MM.1S (cell line): ENCODE measurements at regions not wholly inside any gene's neighbourhood (a gene's known extent, or its start where the extent isn't known, plus 50 kb on each side); places are given as distances from the start of the nearest gene placed in this dataset.

Experiments
- DNase-seq: peaks from one replicate; pipeline ENCODE4 v3.0.0-alpha.2; 2015
- H2AFZ ChIP-seq: fragments of 300-600 bp; sonication (generic); 2 replicates; pipeline ENCODE4 v1.6.0; 2016; ENCODE audit warnings: antibody characterized with exemption, low read length
- H3F3A ChIP-seq: fragments of 300-600 bp; sonication (generic); 2 replicates; pipeline ENCODE4 v1.6.1; 2016; ENCODE audit warnings: mild to moderate bottlenecking, antibody characterized with exemption, low read length, moderate library complexity, mixed read lengths; ENCODE audit not compliant: insufficient read depth
- H3K27ac ChIP-seq: fragments of 300-600 bp; sonication (generic); 2 replicates; pipeline ENCODE4 v1.5.1; 2016; ENCODE audit warnings: mild to moderate bottlenecking, low read length
- H3K27me3 ChIP-seq: fragments of 300-600 bp; sonication (generic); replicated peaks from 2 replicates; pipeline ENCODE4 v1.6.0; 2016; ENCODE audit warnings: low read length; ENCODE audit not compliant: insufficient read depth
- H3K36me3 ChIP-seq: fragments of 300-600 bp; sonication (generic); replicated peaks from 2 replicates; pipeline ENCODE4 v1.6.1; 2016; ENCODE audit warnings: mild to moderate bottlenecking, low read length, mixed read lengths; ENCODE audit not compliant: insufficient read depth
- H3K4me1 ChIP-seq: fragments of 300-600 bp; sonication (generic); 2 replicates; pipeline ENCODE4 v1.6.1; 2016; ENCODE audit warnings: low read length, mixed read lengths
- H3K4me2 ChIP-seq: fragments of 300-600 bp; sonication (generic); 2 replicates; pipeline ENCODE4 v1.6.0; 2016; ENCODE audit warnings: low read depth, low read length
- H3K4me3 ChIP-seq: fragments of 300-600 bp; sonication (generic); 2 replicates; pipeline ENCODE4 v1.5.1; 2016; ENCODE audit warnings: low read length, mixed read lengths
- H3K79me2 ChIP-seq: fragments of 300-600 bp; sonication (generic); 2 replicates; pipeline ENCODE4 v1.6.1; 2016; ENCODE audit warnings: mixed run types, low read length, mixed read lengths
- H3K9ac ChIP-seq: fragments of 300-600 bp; sonication (generic); 2 replicates; pipeline ENCODE4 v1.6.1; 2016; ENCODE audit warnings: low read length, mixed read lengths
- H3K9me2 ChIP-seq: fragments of 300-600 bp; sonication (generic); replicated peaks from 2 replicates; pipeline ENCODE4 v1.6.1; 2016; ENCODE audit warnings: mild to moderate bottlenecking, low read length, mixed read lengths; ENCODE audit not compliant: insufficient read depth
- H3K9me3 ChIP-seq: fragments of 300-600 bp; sonication (generic); replicated peaks from 2 replicates; pipeline ENCODE4 v1.6.1; 2016; ENCODE audit warnings: mild to moderate bottlenecking, low read length, mixed read lengths; ENCODE audit not compliant: insufficient read depth
- H4K20me1 ChIP-seq: fragments of 300-600 bp; sonication (generic); 2 replicates; pipeline ENCODE4 v1.6.1; 2016; ENCODE audit warnings: mild to moderate bottlenecking, low read length, moderate library complexity, mixed read lengths; ENCODE audit not compliant: insufficient read depth
- EZH2 ChIP-seq: fragments of 300-600 bp; sonication (generic); optimal IDR thresholded peaks from 2 replicates; pipeline ENCODE3; 2017; ENCODE audit warnings: low read depth, mild to moderate bottlenecking, antibody characterized with exemption, low read length, mixed read lengths
- EZH2phosphoT487 ChIP-seq: fragments of 300-600 bp; sonication (generic); IDR thresholded peaks from 2 replicates; pipeline ENCODE4 v1.6.1; 2018; ENCODE audit warnings: antibody characterized with exemption, low read length
- TF ChIP-seq, protein P1 (sequence below): fragments of 300-600 bp; sonication (generic); IDR thresholded peaks from 2 replicates; pipeline ENCODE4 v1.5.1; 2016; ENCODE audit warnings: antibody characterized with exemption, low read length, mixed read lengths

DNA sequence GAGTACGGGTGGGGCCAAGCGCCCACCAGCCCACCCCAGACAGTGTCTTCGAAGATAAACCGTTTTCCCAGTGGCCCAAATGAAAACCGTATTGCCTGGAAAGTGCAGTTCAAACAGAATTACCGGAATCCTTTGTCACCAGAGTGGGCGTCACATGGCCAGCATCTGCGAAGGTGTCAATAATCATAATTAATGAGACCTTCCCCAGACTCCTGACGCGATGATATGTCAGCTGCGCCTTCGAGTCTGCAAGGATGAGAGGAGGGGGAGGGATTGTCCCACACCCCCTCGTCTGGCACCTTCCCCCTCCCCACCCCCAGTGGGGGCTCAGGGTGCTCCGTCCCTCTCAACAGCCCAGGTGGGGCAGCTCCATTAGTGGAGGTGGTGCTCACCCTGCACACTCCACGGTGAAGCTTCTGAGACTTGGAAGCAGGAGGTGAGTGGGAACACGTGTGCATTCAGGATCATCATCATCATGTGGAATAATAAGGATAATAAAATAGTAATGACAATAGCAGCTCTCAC, 215.1 kb downstream of the PTPRU start:
- DNase-seq = no peak
- Histone ChIP-seq H3K79me2 (no peaks in the 10 kb centered on the region), H3K4me2 (no peak overlapping the region), H3K9me3 (no peaks in the 10 kb centered on the region), H4K20me1 (no peaks in the 10 kb centered on the region), H3K4me1 (no peaks in the 10 kb centered on the region), H3K27ac (no peak overlapping the region), H3F3A (no peaks in the 10 kb centered on the region), H3K9me2 (no peaks in the 10 kb centered on the region), H3K9ac (no peak overlapping the region), H2AFZ (no peak overlapping the region), H3K36me3 (no peaks in the 10 kb centered on the region), H3K4me3 (no peak overlapping the region), H3K27me3 (peaks cover 36% of the 10 kb centered on the region)
- TF ChIP-seq EZH2 (no peak), EZH2phosphoT487 (no peak)
- TF ChIP-seq, protein P1, sequence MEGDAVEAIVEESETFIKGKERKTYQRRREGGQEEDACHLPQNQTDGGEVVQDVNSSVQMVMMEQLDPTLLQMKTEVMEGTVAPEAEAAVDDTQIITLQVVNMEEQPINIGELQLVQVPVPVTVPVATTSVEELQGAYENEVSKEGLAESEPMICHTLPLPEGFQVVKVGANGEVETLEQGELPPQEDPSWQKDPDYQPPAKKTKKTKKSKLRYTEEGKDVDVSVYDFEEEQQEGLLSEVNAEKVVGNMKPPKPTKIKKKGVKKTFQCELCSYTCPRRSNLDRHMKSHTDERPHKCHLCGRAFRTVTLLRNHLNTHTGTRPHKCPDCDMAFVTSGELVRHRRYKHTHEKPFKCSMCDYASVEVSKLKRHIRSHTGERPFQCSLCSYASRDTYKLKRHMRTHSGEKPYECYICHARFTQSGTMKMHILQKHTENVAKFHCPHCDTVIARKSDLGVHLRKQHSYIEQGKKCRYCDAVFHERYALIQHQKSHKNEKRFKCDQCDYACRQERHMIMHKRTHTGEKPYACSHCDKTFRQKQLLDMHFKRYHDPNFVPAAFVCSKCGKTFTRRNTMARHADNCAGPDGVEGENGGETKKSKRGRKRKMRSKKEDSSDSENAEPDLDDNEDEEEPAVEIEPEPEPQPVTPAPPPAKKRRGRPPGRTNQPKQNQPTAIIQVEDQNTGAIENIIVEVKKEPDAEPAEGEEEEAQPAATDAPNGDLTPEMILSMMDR = no peak

DNA sequence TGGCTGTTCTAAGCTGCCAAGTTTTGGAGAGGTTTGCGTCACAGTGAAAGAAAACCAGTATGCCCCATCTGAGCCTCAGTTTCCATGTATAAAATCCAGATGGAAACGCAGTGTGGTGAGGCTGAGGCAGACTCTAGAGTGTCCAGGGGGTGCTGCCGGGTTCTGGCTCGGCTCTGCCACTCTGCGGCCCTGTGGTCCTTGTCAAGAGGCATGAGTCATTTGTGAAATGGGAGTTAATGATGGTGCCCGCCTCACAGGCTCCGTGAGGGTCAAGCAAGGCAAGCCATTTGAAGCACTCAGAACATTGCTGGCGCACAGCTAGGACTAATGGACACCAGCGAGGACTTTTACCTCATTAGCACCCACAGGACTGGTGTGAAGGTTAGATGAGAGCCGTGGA, 214.3 kb downstream of the PTPRU start:
- Histone ChIP-seq H4K20me1 (no peaks in the 10 kb centered on the region), H3K4me1 (no peaks in the 10 kb centered on the region), H3K79me2 (no peaks in the 10 kb centered on the region), H2AFZ (no peak overlapping the region), H3K27me3 (peaks cover 39% of the 10 kb centered on the region), H3K9me2 (no peaks in the 10 kb centered on the region), H3K9me3 (no peaks in the 10 kb centered on the region), H3K36me3 (no peaks in the 10 kb centered on the region), H3K4me3 (no peak overlapping the region), H3F3A (no peaks in the 10 kb centered on the region), H3K27ac (no peak overlapping the region), H3K4me2 (no peak overlapping the region), H3K9ac (no peak overlapping the region)
- no peak for DNase-seq
- TF ChIP-seq, protein P1 = no peak
- no peak for TF ChIP-seq EZH2
- no peak for TF ChIP-seq EZH2phosphoT487

DNA sequence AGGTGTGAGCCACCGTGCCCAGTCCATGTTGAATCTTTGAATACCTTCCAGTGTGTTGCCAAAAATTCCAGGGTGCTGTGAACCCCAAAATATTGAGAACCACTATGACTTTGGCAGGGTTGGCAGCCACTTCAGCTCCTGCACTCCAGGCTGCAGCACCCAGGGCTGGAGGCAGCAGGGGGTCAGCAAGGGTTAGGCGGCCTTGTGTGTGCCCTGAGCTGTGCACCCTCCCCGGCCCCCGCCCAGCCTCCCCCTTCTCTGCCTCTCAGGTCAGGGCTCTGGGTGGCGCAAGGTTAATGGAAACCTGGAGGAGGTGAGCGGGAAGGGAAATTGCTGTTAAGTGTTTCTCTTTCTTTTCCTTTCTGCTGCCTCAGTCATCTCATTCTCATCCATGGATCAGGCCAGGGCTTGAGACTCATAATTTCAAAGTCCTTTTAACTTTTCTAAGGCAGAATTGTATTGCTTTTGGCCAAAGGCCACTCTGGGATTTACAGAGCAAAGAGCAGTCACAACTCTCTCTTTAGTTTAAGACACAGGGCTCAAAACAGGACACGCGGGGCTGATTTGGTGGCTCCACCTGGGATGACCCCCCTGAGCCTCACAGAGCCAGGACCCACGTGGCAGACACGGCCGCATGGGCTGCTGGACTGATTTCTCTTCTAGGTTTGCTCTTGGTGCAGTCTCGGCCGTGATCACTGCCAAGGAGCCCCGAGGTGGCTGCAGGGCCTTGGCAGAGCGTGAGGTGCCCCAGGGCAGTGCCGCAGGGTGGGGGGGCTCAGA, 212.3 kb downstream of the PTPRU start:
- Histone ChIP-seq H3K79me2 (no peaks in the 10 kb centered on the region), H3K4me2 (no peak overlapping the region), H3K27me3 (peaks cover 58% of the 10 kb centered on the region), H3K36me3 (no peaks in the 10 kb centered on the region), H3K9ac (no peak overlapping the region), H4K20me1 (no peaks in the 10 kb centered on the region), H3K4me3 (no peak overlapping the region), H3K4me1 (no peaks in the 10 kb centered on the region), H2AFZ (no peak overlapping the region), H3K9me3 (no peaks in the 10 kb centered on the region), H3K27ac (no peak overlapping the region), H3F3A (no peaks in the 10 kb centered on the region), H3K9me2 (no peaks in the 10 kb centered on the region)
- DNase-seq = no peak
- TF ChIP-seq, protein P1 = no peak
- no peak for TF ChIP-seq EZH2
- no peak for TF ChIP-seq EZH2phosphoT487
